Hepatocyte (in vitro differentiated cells): ENCODE measurements at regions not wholly inside any gene's neighbourhood (a gene's known extent, or its start where the extent isn't known, plus 50 kb on each side); places are given as distances from the start of the nearest gene placed in this dataset.

Experiments used
- DNase-seq: peaks from one replicate; pipeline ENCODE4 v3.0.0-alpha.2; 2016; ENCODE audit warnings: low spot score
- H2AFZ ChIP-seq: fragments of 200-600 bp; sonication (generic); 2 replicates; pipeline ENCODE4 v1.6.0; 2016; ENCODE audit warnings: antibody characterized with exemption, mild to moderate bottlenecking
- H3K27ac ChIP-seq: fragments of 200-600 bp; sonication (generic); 2 replicates; pipeline ENCODE4 v1.5.1; 2016; ENCODE audit warnings: mild to moderate bottlenecking
- H3K27me3 ChIP-seq: fragments of 200-600 bp; sonication (generic); 2 replicates; pipeline ENCODE4 v1.6.1; 2016
- H3K36me3 ChIP-seq: fragments of 200-600 bp; sonication (generic); replicated peaks from 2 replicates; pipeline ENCODE4 v1.5.1; 2016; ENCODE audit warnings: low read depth; ENCODE audit not compliant: insufficient read depth
- H3K4me1 ChIP-seq: fragments of 200-600 bp; sonication (generic); 2 replicates; pipeline ENCODE4 v1.5.1; 2016; ENCODE audit warnings: mild to moderate bottlenecking, moderate library complexity; ENCODE audit not compliant: insufficient read depth
- H3K4me2 ChIP-seq: fragments of 200-600 bp; sonication (generic); 2 replicates; pipeline ENCODE4 v1.6.0; 2016
- H3K4me3 ChIP-seq: fragments of 200-600 bp; sonication (generic); 2 replicates; pipeline ENCODE4 v1.5.1; 2016; ENCODE audit warnings: mild to moderate bottlenecking
- H3K79me2 ChIP-seq: fragments of 200-600 bp; sonication (generic); 2 replicates; pipeline ENCODE4 v1.6.0; 2017; ENCODE audit warnings: mild to moderate bottlenecking
- H3K9me2 ChIP-seq: fragments of 200-600 bp; sonication (generic); replicated peaks from 2 replicates; pipeline ENCODE4 v1.6.0; 2017; ENCODE audit warnings: mild to moderate bottlenecking; ENCODE audit not compliant: insufficient read depth
- H3K9me3 ChIP-seq: fragments of 200-600 bp; sonication (generic); 2 replicates; pipeline ENCODE4 v1.5.1; 2016; ENCODE audit warnings: low read depth, mild to moderate bottlenecking
- H4K20me1 ChIP-seq: fragments of 200-600 bp; sonication (generic); 2 replicates; pipeline ENCODE4 v1.6.0; 2016; ENCODE audit warnings: mild to moderate bottlenecking; ENCODE audit not compliant: insufficient read depth, poor library complexity, severe bottlenecking
- EZH2 ChIP-seq: fragments of 200-600 bp; sonication (generic); IDR thresholded peaks from 2 replicates; pipeline ENCODE4 v1.6.1; 2016; ENCODE audit warnings: antibody characterized with exemption, mild to moderate bottlenecking, borderline replicate concordance
- EZH2phosphoT487 ChIP-seq: fragments of 200-600 bp; sonication (generic); IDR thresholded peaks from one replicate; pipeline ENCODE4 v1.6.1; 2018; ENCODE audit warnings: antibody characterized with exemption, mild to moderate bottlenecking, low read depth, moderate library complexity; ENCODE audit not compliant: unreplicated experiment, severe bottlenecking
- WGBS: methylation state at CpG from one replicate; pipeline ENCODE4 v1.1.6; 2016; ENCODE audit warnings: low lambda C conversion rate; ENCODE audit errors: missing lambda C conversion rate; 5-methylcytosine and 5-hydroxymethylcytosine counted together
- TF ChIP-seq, protein P1 (sequence below): fragments of 200-600 bp; sonication (generic); IDR thresholded peaks from 2 replicates; pipeline ENCODE4 v1.5.1; 2016; ENCODE audit warnings: antibody characterized with exemption, mild to moderate bottlenecking; ENCODE audit not compliant: poor library complexity

DNA sequence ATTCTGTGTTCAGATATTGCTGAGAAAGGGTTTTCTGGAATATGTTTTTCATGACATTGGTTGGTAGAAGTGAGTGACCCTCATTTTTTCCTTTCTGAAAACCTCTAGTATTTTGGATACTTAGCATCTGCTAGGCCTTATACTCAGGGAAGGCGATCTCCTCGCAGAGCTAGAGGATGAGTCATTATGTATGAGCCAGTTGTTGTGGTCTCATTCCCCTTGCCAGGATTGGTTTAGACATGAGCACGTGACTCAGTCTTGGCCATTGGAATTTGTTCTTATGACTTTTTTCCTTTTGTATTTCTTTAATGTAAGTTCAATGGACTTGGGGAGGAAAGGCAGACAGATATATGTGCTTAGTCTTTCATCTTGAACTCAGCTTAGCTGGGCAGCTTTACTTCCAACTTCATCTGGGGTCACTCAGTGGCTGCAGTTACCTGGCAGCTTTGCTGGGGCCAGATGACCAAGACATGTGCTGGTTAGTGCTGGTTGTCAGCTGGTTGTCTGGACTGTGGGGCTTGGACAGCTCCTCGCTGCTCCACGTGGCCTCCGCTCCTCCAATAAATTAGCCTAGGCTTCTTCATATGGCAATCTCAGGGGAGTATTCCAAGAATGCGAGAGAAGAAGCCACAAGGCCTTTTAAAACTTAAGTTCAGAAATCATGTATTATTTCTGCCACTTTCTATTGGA lies 207.5 kb downstream of the IL20RB start:
- H3K27ac ChIP-seq: no peak overlapping the region
- H2AFZ ChIP-seq: no peak overlapping the region
- 78% methylated on average over 7 of the region's 7 CpGs for WGBS

GRCh38 chr3:137171834-137172603 lies 214.2 kb downstream of the IL20RB start:
- Histone ChIP-seq H3K36me3 (no peaks in the 10 kb centered on the region), H3K4me3 (no peak overlapping the region), H3K27me3 (no peaks in the 10 kb centered on the region), H3K79me2 (no peaks in the 10 kb centered on the region), H3K27ac (no peak overlapping the region), H3K4me2 (no peak overlapping the region), H4K20me1 (no peaks in the 10 kb centered on the region), H2AFZ (no peak overlapping the region), H3K9me3 (no peaks in the 10 kb centered on the region), H3K4me1 (no peaks in the 10 kb centered on the region), H3K9me2 (no peaks in the 10 kb centered on the region)
- TF ChIP-seq EZH2: no peak
- DNase-seq: no peak
- 78% methylated on average over 5 of the region's 5 CpGs for WGBS

More for the DNA sequence above, 207.5 kb downstream of the IL20RB start:
- DNase-seq: peak; percentile 11
- TF ChIP-seq EZH2phosphoT487: no peak
- no peak for TF ChIP-seq EZH2
- TF ChIP-seq, protein P1, sequence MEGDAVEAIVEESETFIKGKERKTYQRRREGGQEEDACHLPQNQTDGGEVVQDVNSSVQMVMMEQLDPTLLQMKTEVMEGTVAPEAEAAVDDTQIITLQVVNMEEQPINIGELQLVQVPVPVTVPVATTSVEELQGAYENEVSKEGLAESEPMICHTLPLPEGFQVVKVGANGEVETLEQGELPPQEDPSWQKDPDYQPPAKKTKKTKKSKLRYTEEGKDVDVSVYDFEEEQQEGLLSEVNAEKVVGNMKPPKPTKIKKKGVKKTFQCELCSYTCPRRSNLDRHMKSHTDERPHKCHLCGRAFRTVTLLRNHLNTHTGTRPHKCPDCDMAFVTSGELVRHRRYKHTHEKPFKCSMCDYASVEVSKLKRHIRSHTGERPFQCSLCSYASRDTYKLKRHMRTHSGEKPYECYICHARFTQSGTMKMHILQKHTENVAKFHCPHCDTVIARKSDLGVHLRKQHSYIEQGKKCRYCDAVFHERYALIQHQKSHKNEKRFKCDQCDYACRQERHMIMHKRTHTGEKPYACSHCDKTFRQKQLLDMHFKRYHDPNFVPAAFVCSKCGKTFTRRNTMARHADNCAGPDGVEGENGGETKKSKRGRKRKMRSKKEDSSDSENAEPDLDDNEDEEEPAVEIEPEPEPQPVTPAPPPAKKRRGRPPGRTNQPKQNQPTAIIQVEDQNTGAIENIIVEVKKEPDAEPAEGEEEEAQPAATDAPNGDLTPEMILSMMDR: no peak
- H3K4me3 ChIP-seq: no peak overlapping the region
- H3K4me2 ChIP-seq: no peak overlapping the region
- no peaks in the 10 kb centered on the region for H3K36me3 ChIP-seq
- no peaks in the 10 kb centered on the region for H3K9me2 ChIP-seq
- no peaks in the 10 kb centered on the region for H3K9me3 ChIP-seq
- H4K20me1 ChIP-seq: no peaks in the 10 kb centered on the region
- no peaks in the 10 kb centered on the region for H3K4me1 ChIP-seq
- no peaks in the 10 kb centered on the region for H3K27me3 ChIP-seq
- no peaks in the 10 kb centered on the region for H3K79me2 ChIP-seq

- H2AFZ ChIP-seq: no peak overlapping the region
- 88% methylated on average over 1 of the region's 1 CpG for WGBS
These were observed 214.9 kb downstream of the IL20RB start for GRCh38 chr3:137172728-137173127.

GRCh38 chr3:137174514-137174913 lies 216.7 kb downstream of the IL20RB start:
- Histone ChIP-seq H3K9me3 (no peaks in the 10 kb centered on the region), H2AFZ (no peak overlapping the region), H3K4me2 (no peak overlapping the region), H3K27ac (no peak overlapping the region), H3K79me2 (no peaks in the 10 kb centered on the region), H3K36me3 (no peaks in the 10 kb centered on the region), H3K27me3 (no peaks in the 10 kb centered on the region), H3K9me2 (no peaks in the 10 kb centered on the region), H3K4me3 (no peak overlapping the region), H4K20me1 (no peaks in the 10 kb centered on the region), H3K4me1 (no peaks in the 10 kb centered on the region)
- TF ChIP-seq EZH2 (no peak), EZH2phosphoT487 (no peak)
- TF ChIP-seq, protein P1: no peak
- 76% methylated on average over 2 of the region's 2 CpGs for WGBS
- no peak for DNase-seq

More at GRCh38 chr3:137172728-137173127, 214.9 kb downstream of the IL20RB start:
- H3K4me1 ChIP-seq: no peaks in the 10 kb centered on the region
- no peaks in the 10 kb centered on the region for H4K20me1 ChIP-seq
- no peaks in the 10 kb centered on the region for H3K9me3 ChIP-seq
- no peak for DNase-seq
- H3K4me2 ChIP-seq: no peak overlapping the region
- H3K36me3 ChIP-seq: no peaks in the 10 kb centered on the region
- H3K9me2 ChIP-seq: no peaks in the 10 kb centered on the region
- no peak overlapping the region for H3K27ac ChIP-seq
- H3K27me3 ChIP-seq: no peaks in the 10 kb centered on the region
- H3K79me2 ChIP-seq: no peaks in the 10 kb centered on the region
- TF ChIP-seq EZH2 (no peak), EZH2phosphoT487 (no peak)
- TF ChIP-seq, protein P1: no peak
- no peak overlapping the region for H3K4me3 ChIP-seq
